ENCODE measurements at regions not wholly inside any gene's neighbourhood (a gene's known extent, or its start where the extent isn't known, plus 50 kb on each side); places are given as distances from the start of the nearest gene placed in this dataset.
"Not testable (repeated sequence)": the region's sequence is repeated elsewhere in the genome, so short reads cannot be mapped to it uniquely, and the experiment has no call there.

DNA sequence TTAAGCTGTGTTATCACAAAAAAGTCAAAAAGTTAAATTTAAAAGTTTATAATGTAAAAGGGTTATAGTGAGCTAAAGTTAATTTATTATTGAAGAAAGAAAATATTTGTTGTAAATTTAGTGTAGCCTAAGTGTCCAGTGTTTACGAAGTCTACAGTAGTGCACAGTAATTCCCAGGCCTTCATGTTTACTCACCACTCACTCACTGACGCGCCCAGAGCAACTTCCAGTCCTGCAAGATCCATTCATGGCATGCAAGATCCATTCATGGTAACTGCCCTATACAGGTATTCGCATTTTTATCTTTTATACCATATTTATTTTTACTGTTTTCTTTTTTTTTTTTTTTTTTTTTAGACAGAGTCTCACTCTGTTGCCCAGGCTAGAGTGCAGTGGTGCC, 69.5 kb downstream of the TPRA1 start:
- DNase-seq: no peak

GRCh38 chr3:127518456-127519081, 72.0 kb downstream of the TPRA1 start:
- DNase-seq: no peak

DNA sequence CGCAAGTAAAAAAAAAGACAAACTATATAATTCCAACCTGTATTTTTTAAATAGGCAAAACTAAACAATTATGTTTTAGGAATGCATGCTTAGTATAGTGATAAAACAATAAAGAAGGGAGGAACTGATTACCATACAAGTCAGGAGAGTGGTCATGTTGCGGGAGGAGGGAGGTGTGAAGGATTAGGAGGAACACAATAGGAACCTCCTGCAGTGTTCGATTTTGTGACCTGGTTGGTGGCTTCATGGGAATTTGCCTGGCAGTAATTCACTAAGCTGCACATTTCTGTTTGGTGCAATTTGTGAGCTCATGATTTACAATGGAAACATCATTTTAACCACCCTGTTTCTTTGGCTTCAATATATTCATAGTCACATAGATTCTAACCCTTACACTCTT, 78.3 kb downstream of the TPRA1 start:
- no peak for DNase-seq

GRCh38 chr3:127501177-127501576, 89.4 kb downstream of the TPRA1 start:
- no peak for DNase-seq

DNA sequence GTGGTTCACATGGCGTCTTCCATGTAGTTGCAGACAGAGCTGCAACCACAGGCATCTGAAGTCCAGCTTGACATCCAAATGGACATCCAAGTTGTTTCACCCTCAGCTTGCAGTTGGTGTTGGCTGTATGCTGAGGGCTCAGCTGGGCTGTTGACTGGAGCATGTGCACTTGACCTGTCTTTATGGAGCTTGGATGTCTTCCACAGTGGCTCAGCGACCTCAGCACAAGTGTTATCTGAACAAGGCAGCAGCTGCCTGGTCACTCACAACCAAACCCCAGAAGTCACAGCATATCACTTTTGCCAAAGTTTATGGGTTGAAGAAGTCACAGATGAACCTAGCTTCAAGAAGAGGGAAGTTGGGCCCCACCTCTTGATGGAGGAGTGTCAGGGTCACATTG, 92.9 kb downstream of the TPRA1 start:
- no peak for DNase-seq

GRCh38 chr3:127497166-127497565, 93.4 kb downstream of the TPRA1 start:
- no peak for DNase-seq

DNA sequence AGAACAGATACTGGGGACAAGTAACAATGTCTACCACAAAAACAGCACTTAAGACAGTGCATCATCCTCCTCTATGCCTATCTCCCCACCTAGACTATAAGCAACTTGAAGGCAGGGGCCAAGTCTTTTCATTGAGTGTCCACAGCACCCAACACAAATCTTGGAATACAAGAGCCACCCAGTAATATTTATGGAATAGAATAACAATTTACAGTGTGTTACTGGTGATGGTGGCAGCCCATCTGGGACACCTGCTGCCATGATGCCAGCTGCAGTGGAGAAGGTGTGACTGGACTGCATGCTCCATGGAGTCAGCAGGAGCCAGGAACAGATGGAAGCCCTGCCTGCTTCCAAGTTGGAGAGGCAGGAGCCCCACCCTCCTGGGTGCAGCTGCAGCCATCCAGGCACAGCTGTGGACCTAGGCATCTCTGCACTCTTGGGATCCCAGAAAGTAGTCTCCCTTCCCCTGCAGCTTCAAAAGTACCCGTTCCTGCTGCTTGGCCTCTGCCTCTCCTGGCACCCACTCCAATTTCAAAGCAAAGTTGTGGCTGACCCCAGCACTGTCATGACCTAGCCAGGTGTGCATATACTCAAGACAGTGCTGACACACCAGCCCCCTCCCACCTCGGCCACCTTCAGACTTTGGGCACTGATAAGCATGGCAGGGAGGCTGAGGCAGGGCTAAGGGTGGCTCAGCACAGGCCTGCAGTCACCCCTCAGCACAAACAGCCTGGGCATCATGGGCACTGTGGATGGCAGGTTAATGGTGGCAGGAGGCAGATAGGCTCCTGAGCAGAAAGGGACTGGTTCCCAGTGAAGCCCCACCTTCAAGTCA, 94.5 kb downstream of the TPRA1 start:
- DNase-seq: no peak

GRCh38 chr3:127493924-127494646, 96.4 kb downstream of the TPRA1 start:
- DNase-seq: no peak

- no peak for DNase-seq
Observed at GRCh38 chr3:127492426-127492825, 98.1 kb downstream of the TPRA1 start.

DNA sequence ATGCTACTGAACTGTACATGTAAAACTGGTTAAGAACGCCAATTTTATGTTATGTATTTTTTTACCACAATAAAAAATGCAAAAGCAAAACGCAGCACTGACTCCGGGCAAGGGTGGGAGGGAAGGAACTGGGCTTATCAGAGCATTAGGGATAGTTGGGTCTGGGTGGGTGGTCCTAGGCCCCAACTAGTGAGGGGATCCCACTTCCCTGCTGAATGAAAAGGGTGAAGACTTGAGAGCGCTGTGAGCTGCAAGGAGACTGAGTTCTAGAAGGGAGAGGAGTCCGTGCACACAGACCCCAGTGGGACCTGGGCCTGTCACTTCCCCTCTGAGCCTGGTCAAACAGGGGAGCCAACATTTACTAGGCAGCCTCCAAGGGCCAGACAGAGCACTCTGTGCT, 98.6 kb downstream of the TPRA1 start:
- DNase-seq: no peak

DNA sequence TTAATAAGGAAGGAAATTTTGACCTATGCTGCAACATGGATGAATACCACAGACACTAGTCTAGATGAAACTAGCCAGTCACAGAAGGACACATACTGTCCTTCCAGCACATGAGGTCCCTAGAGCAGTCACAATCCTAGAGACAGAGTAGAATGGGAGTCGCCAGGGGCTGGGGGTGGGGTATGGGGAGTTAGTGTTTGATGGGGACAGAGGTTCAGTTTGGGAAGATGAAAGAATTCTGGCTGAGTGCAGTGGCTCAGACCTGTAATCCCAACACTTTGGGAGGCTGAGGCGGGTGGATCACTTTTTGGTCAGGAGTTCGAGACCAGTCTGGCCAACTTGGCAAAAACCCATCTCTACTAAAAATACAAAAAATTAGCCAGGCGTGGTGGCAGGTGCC, 99.2 kb downstream of the TPRA1 start:
- DNase-seq: no peak

GRCh38 chr3:127491024-127491305, 99.6 kb downstream of the TPRA1 start:
- DNase-seq: not testable (repeated sequence)

GRCh38 chr3:127490271-127491023, 100.1 kb downstream of the TPRA1 start:
- no peak for DNase-seq

- no peak for DNase-seq
Observed at GRCh38 chr3:127489357-127489756, 101.2 kb downstream of the TPRA1 start.

- DNase-seq: no peak
Observed at GRCh38 chr3:127488740-127489139, 101.8 kb downstream of the TPRA1 start.

- no peak for DNase-seq
Observed at GRCh38 chr3:127488141-127488672, 102.3 kb downstream of the TPRA1 start.

GRCh38 chr3:127487196-127487595, 103.3 kb downstream of the TPRA1 start:
- no peak for DNase-seq

GRCh38 chr3:127486321-127486944, 104.1 kb downstream of the TPRA1 start:
- no peak for DNase-seq

- no peak for DNase-seq
Observed at GRCh38 chr3:127485396-127486170, 105.0 kb downstream of the TPRA1 start.

DNA sequence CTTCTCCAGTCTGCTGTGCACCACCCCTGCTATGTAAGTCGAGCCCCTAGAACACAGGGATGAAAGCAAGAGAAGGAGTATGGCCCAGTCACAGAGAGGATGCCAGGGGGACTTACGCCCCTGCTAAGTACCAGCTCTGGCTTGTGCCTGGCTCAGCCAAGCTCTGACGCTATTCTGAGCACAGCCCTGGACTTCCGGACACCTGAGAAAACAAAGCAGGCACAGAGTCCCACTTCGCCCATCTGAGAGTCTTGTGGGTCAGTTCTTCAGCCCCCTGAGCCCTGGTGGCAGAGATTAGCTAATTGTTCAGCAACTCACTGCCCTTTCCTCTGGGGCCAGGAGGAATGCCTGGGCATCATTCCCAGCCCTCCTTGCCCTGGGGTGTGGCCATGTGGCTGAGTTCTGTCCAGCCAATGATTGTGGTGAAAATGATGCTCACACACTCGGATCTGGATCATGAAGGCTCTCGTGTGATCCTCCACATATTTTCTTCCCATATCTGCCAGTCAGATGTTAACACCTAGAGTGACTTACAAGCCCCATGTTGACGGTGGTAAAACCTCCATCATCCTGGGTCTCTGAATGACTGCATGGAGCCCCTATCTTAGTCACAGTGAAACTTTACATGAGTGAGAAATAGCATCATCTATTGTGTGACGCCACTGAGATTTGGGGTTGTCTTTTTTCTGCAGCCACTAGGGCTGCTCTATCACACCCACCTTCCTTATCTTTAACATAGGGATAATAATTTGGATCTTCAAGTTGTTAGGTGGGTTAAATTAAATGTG, 105.7 kb downstream of the TPRA1 start:
- no peak for DNase-seq

Measured in hypothalamus (tissue), 51 donors.